SU-DHL-6 (cell line): ENCODE measurements at regions not wholly inside any gene's neighbourhood (a gene's known extent, or its start where the extent isn't known, plus 50 kb on each side); places are given as distances from the start of the nearest gene placed in this dataset.

ENCODE experiments used
- H2AFZ ChIP-seq: fragments of 200-600 bp; sonication (generic); 2 replicates; pipeline ENCODE4 v1.6.1; 2014; ENCODE audit warnings: low read depth, mild to moderate bottlenecking, moderate library complexity, mixed read lengths, antibody characterized with exemption, low read length; ENCODE audit not compliant: severe bottlenecking
- H3F3A ChIP-seq: fragments of 200-600 bp; shearing (Covaris generic); 2 replicates; pipeline ENCODE4 v1.6.0; 2016; ENCODE audit warnings: antibody characterized with exemption, mild to moderate bottlenecking; ENCODE audit not compliant: insufficient read depth
- H3K27ac ChIP-seq: fragments of 200-600 bp; sonication (generic); 2 replicates; pipeline ENCODE4 v1.5.1; 2016; ENCODE audit warnings: low read depth, mild to moderate bottlenecking, low read length, moderate library complexity, mixed read lengths
- H3K27me3 ChIP-seq: fragments of 200-600 bp; sonication (generic), shearing (Covaris generic); 2 replicates; pipeline ENCODE4 v1.6.0; 2014; ENCODE audit warnings: mild to moderate bottlenecking, low read length
- H3K36me3 ChIP-seq: fragments of 200-600 bp; sonication (generic); 2 replicates; pipeline ENCODE4 v1.6.1; 2014; ENCODE audit warnings: mild to moderate bottlenecking, low read length, mixed read lengths
- H3K4me2 ChIP-seq: fragments of 300-600, 200-600 bp; shearing (Covaris generic), sonication (generic); 2 replicates; pipeline ENCODE4 v1.6.0; 2014; ENCODE audit warnings: low read length, low read depth, mild to moderate bottlenecking; ENCODE audit not compliant: poor library complexity, severe bottlenecking
- H3K4me3 ChIP-seq: fragments of 200-600 bp; sonication (generic); 2 replicates; pipeline ENCODE4 v1.5.1; 2014; ENCODE audit warnings: antibody characterized with exemption, low read length, mild to moderate bottlenecking, mixed read lengths; ENCODE audit not compliant: insufficient read depth, poor library complexity, severe bottlenecking
- H3K79me2 ChIP-seq: fragments of 200-600 bp; sonication (generic); 2 replicates; pipeline ENCODE4 v1.6.1; 2014; ENCODE audit warnings: mild to moderate bottlenecking, low read length, moderate library complexity; ENCODE audit not compliant: insufficient read depth
- H3K9ac ChIP-seq: fragments of 200-600 bp; sonication (generic); 2 replicates; pipeline ENCODE4 v1.7.0; 2014; ENCODE audit warnings: mild to moderate bottlenecking, low read length
- H3K9me2 ChIP-seq: fragments of 200-600 bp; sonication (generic); replicated peaks from 2 replicates; pipeline ENCODE4 v1.6.1; 2014; ENCODE audit warnings: low read length; ENCODE audit not compliant: insufficient read depth
- H3K9me3 ChIP-seq: fragments of 200-600 bp; sonication (generic); 2 replicates; pipeline ENCODE4 v1.6.1; 2014; ENCODE audit warnings: low read length, mixed read lengths; ENCODE audit not compliant: insufficient read depth
- H4K20me1 ChIP-seq: fragments of 200-600 bp; sonication (generic); 2 replicates; pipeline ENCODE4 v1.6.1; 2014; ENCODE audit warnings: low read depth, mild to moderate bottlenecking, antibody characterized with exemption, low read length, moderate library complexity, mixed read lengths
- EZH2phosphoT487 ChIP-seq: fragments of 200-600 bp; sonication (generic), shearing (Covaris generic); conservative IDR thresholded peaks from 2 replicates; pipeline ENCODE4 v1.6.1; 2018; ENCODE audit warnings: mild to moderate bottlenecking, antibody characterized with exemption, low read length, moderate library complexity, mixed read lengths
- TF ChIP-seq, protein P1 (sequence below): fragments of 200-600 bp; sonication (generic); IDR thresholded peaks from one replicate; pipeline ENCODE4 v1.5.1; 2017; ENCODE audit warnings: antibody characterized with exemption, mild to moderate bottlenecking, low read length, moderate library complexity; ENCODE audit not compliant: insufficient read depth, poor library complexity, severe bottlenecking

DNA sequence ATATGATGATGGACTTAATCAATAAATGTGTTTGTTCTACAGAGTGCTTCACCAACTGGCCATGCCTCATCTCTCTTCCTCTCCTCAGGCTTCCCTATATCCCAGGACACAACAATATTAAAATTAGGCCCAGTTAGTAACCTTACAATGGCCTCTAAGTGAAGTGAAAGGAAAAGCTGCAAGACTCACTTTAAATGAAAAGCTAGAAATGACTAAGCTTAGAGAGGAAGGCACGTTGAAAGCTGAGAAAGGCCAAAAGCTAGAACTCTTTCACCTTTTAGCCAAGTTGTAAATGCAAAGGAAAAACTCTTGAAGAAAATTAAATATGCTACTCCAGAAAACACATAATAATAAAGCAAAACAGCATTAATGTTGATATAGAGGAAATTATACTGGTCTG, 1010.3 kb downstream of the NAALADL2 start:
- Histone ChIP-seq H3K79me2 (no peaks in the 10 kb centered on the region), H3K9ac (no peak overlapping the region), H4K20me1 (no peaks in the 10 kb centered on the region), H2AFZ (no peak overlapping the region), H3K4me2 (no peak overlapping the region), H3K27ac (no peak overlapping the region), H3F3A (no peaks in the 10 kb centered on the region), H3K9me2 (no peaks in the 10 kb centered on the region; the same call in 1 of the 2 replicates), H3K4me3 (no peak overlapping the region), H3K27me3 (no peaks in the 10 kb centered on the region), H3K36me3 (no peaks in the 10 kb centered on the region), H3K9me3 (no peaks in the 10 kb centered on the region)
- no peak for TF ChIP-seq EZH2phosphoT487
- TF ChIP-seq, protein P1, sequence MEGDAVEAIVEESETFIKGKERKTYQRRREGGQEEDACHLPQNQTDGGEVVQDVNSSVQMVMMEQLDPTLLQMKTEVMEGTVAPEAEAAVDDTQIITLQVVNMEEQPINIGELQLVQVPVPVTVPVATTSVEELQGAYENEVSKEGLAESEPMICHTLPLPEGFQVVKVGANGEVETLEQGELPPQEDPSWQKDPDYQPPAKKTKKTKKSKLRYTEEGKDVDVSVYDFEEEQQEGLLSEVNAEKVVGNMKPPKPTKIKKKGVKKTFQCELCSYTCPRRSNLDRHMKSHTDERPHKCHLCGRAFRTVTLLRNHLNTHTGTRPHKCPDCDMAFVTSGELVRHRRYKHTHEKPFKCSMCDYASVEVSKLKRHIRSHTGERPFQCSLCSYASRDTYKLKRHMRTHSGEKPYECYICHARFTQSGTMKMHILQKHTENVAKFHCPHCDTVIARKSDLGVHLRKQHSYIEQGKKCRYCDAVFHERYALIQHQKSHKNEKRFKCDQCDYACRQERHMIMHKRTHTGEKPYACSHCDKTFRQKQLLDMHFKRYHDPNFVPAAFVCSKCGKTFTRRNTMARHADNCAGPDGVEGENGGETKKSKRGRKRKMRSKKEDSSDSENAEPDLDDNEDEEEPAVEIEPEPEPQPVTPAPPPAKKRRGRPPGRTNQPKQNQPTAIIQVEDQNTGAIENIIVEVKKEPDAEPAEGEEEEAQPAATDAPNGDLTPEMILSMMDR: no peak

DNA sequence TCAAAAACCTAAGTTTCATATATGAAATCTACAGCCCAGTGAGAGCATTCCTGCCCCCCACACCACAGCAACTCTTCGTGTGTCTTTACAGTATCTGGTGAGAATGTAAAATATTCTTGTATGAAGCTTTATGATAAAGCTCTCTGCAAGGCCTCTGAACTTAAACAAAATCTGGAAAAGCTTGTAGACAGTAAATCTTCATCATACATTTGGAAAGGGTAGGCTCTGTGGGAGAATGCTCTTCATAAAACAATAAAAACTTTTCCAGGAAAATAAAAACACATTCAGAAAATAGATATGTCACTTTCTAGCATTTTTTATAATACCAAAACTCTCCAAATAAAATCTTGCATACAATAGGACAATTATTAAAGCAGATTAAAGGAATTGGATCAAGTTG, 1009.5 kb downstream of the NAALADL2 start:
- H3K27me3 ChIP-seq: no peaks in the 10 kb centered on the region
- no peak overlapping the region for H3K27ac ChIP-seq
- no peaks in the 10 kb centered on the region; the same call in 1 of the 2 replicates for H3K9me2 ChIP-seq
- H3F3A ChIP-seq: no peaks in the 10 kb centered on the region
- TF ChIP-seq, protein P1: no peak
- no peak for TF ChIP-seq EZH2phosphoT487
- no peak overlapping the region for H3K4me3 ChIP-seq
- H3K9me3 ChIP-seq: no peaks in the 10 kb centered on the region
- H2AFZ ChIP-seq: no peak overlapping the region
- no peak overlapping the region for H3K4me2 ChIP-seq
- no peaks in the 10 kb centered on the region for H3K79me2 ChIP-seq
- H4K20me1 ChIP-seq: no peaks in the 10 kb centered on the region
- H3K9ac ChIP-seq: no peak overlapping the region
- no peaks in the 10 kb centered on the region for H3K36me3 ChIP-seq

DNA sequence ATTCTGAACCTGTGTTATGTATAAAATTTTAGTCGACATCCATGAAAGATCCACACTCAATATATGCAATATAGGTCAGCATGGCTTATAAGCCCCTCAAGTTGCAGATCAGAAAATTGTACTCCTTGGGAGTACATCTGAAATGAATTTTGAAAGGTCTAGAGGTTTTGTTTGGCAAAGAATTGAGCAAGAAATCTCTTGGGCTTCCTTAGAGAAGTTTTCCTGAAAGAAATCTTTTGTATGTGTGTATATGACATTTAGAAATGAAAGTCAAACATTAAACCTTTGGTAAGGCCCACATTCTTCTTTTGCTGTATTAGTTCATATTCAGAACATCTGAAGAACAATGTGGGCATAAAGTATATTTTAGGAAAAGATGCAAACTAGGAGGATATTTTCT, 1006.6 kb downstream of the NAALADL2 start:
- Histone ChIP-seq H3K79me2 (no peaks in the 10 kb centered on the region), H3K27ac (no peak overlapping the region), H3K27me3 (no peaks in the 10 kb centered on the region), H3F3A (no peaks in the 10 kb centered on the region), H3K36me3 (no peaks in the 10 kb centered on the region), H3K4me3 (no peak overlapping the region), H3K9ac (no peak overlapping the region), H4K20me1 (no peaks in the 10 kb centered on the region), H2AFZ (no peak overlapping the region), H3K4me2 (no peak overlapping the region), H3K9me2 (no peaks in the 10 kb centered on the region; the same call in 1 of the 2 replicates), H3K9me3 (no peaks in the 10 kb centered on the region)
- TF ChIP-seq EZH2phosphoT487: no peak
- TF ChIP-seq, protein P1: no peak

DNA sequence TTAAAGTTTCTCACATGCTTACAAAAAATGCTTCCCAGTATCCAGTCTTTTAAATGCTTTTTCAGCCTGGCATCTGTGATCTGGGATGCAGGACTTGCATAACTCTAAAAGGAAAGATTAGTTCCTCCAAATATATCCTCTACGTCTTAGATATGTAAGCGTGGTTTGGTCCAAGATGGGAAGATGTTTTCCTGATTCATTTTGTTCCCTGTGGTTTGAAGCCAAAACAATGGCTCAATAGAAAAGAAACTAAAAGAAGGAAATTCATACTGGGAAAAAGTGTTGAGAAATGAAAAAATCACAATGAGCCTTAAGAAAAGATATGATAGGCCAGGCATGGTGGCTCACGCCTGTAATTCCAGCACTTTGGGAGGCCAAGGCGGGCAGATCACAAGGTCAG, 1002.8 kb downstream of the NAALADL2 start:
- Histone ChIP-seq H3K36me3 (no peaks in the 10 kb centered on the region), H4K20me1 (no peaks in the 10 kb centered on the region), H3K4me2 (no peak overlapping the region), H3K27me3 (no peaks in the 10 kb centered on the region), H3K9me2 (no peaks in the 10 kb centered on the region), H3K27ac (no peak overlapping the region), H2AFZ (no peak overlapping the region), H3K9me3 (no peaks in the 10 kb centered on the region), H3K4me3 (no peak overlapping the region), H3F3A (no peaks in the 10 kb centered on the region), H3K79me2 (no peaks in the 10 kb centered on the region), H3K9ac (no peak overlapping the region)
- TF ChIP-seq EZH2phosphoT487: no peak
- TF ChIP-seq, protein P1: no peak
